ENCODE measurements at regions not wholly inside any gene's neighbourhood (a gene's known extent, or its start where the extent isn't known, plus 50 kb on each side); places are given as distances from the start of the nearest gene placed in this dataset.

- Histone ChIP-seq H2BK15ac (ENCODE audit: low read length) (no peak overlapping the region), H3K18ac (ENCODE audit: extremely low read depth, low read length) (no peak overlapping the region), H2BK5ac (ENCODE audit: low read depth, low read length) (no peak overlapping the region), H3K4me2 (ENCODE audit: insufficient read depth in 1 of 2, low read depth in 2 of 2, low read length in 2 of 2) (no peak overlapping the region), H4K20me1 (replicated peaks in 1 of 2; ENCODE audit: control insufficient read depth in 1 of 2, insufficient read depth in 2 of 2, low read length in 2 of 2) (no peaks in the 10 kb centered on the region), H3K23ac (ENCODE audit: insufficient read length) (no peak overlapping the region), H3K4ac (replicated peaks; ENCODE audit: insufficient read length, low read depth, low read length) (no peak overlapping the region), H3K79me2 (ENCODE audit: control insufficient read depth in 1 of 2, insufficient read depth in 2 of 2, low read length in 2 of 2) (no peaks in the 10 kb centered on the region), H3K27me3 (replicated peaks in 1 of 4; ENCODE audit: control insufficient read depth in 3 of 4, extremely low read depth in 1 of 4, insufficient read depth in 3 of 4, low read length in 3 of 4) (no peaks in the 10 kb centered on the region), H3K9ac (replicated peaks in 1 of 4; ENCODE audit: extremely low read depth in 1 of 4, low read depth in 3 of 4, low read length in 3 of 4) (no peak overlapping the region), H3K4me3 (ENCODE audit: extremely low read depth in 1 of 4, insufficient read depth in 2 of 4, low read depth in 3 of 4, low read length in 4 of 4) (no peak overlapping the region), H2AFZ (ENCODE audit: low read length) (no peak overlapping the region), H3K79me1 (ENCODE audit: low read depth, low read length) (no peaks in the 10 kb centered on the region), H2BK20ac (ENCODE audit: low read length) (no peak overlapping the region), H3K4me1 (replicated peaks in 1 of 4; ENCODE audit: control insufficient read depth in 3 of 4, insufficient read depth in 4 of 4, low read length in 3 of 4) (no peaks in the 10 kb centered on the region; a peak in 2 of 7 replicates), H3K9me3 (ENCODE audit: insufficient read depth in 2 of 2, low read depth in 1 of 2, low read length in 1 of 2) (no peaks in the 10 kb centered on the region), H2BK12ac (ENCODE audit: low read depth, low read length) (no peak overlapping the region), H3K23me2 (ENCODE audit: low read depth, low read length) (no peaks in the 10 kb centered on the region), H3K14ac (ENCODE audit: insufficient read length) (no peak overlapping the region), H4K5ac (ENCODE audit: insufficient read length, low read depth, low read length) (no peak overlapping the region), H3K56ac (replicated peaks; ENCODE audit: insufficient read length, low read depth, low read length) (no peak overlapping the region), H4K8ac (ENCODE audit: extremely low read depth, insufficient read depth, low read length) (no peak overlapping the region), H3K27ac (ENCODE audit: low read depth, low read length) (no peak overlapping the region), H3K36me3 (ENCODE audit: control insufficient read depth in 2 of 4, insufficient read depth in 4 of 4, low read length in 3 of 4) (no peaks in the 10 kb centered on the region), H2AK5ac (ENCODE audit: low read depth, low read length) (no peak overlapping the region), H2BK120ac (replicated peaks; ENCODE audit: low read depth, low read length) (no peak overlapping the region), H4K91ac (replicated peaks; ENCODE audit: insufficient read length, low read length) (no peak overlapping the region)
- TF ChIP-seq CTCF (IDR thresholded peaks at IDR 0.05; ENCODE audit: control extremely low read depth in 1 of 3, insufficient read depth in 1 of 3, low read depth in 1 of 3, low read length in 3 of 3) (no peak), SP4 (IDR thresholded peaks at IDR 0.05; ENCODE audit: low read length) (no peak), YY1 (IDR thresholded peaks at IDR 0.05; ENCODE audit: low read depth, low read length) (no peak), JUND (IDR thresholded peaks at IDR 0.05; ENCODE audit: low read length) (no peak), SUZ12 (IDR thresholded peaks at IDR 0.05; ENCODE audit: low read length) (no peak), ZNF274 (IDR thresholded peaks at IDR 0.05; ENCODE audit: borderline replicate concordance, extremely low read depth, low read length) (no peak), GTF2F1 (IDR thresholded peaks at IDR 0.05; ENCODE audit: borderline replicate concordance, low read depth, low read length) (no peak), TAF1 (IDR thresholded peaks at IDR 0.05; ENCODE audit: low read depth, low read length) (no peak), SIRT6 (IDR thresholded peaks at IDR 0.05; ENCODE audit: low read length) (no peak), CREB1 (IDR thresholded peaks at IDR 0.05) (no peak), BRCA1 (IDR thresholded peaks at IDR 0.05; ENCODE audit: low read depth, low read length) (no peak), HDAC6 (IDR thresholded peaks at IDR 0.05; ENCODE audit: low read depth, low read length) (no peak), SP2 (IDR thresholded peaks at IDR 0.05; ENCODE audit: low read length) (no peak), PHF8 (conservative IDR thresholded peaks at IDR 0.05; ENCODE audit: low read depth, low read length) (no peak), POLR2AphosphoS5 (IDR thresholded peaks at IDR 0.05; ENCODE audit: low read depth, low read length) (no peak)
- ChIA-PET POLR2A (ENCODE audit: partially characterized antibody) (no interaction called here), CTCF (ENCODE audit: partially characterized antibody) (interaction anchor here (0.7 to 1.8 kb wide), 4 partner anchors 33 to 143 kb away, joined by 3 to 5 read pairs (median 4); no protein-coding TSS in a partner anchor)
- DNase-seq (ENCODE audit: low read depth in 1 of 2, low spot score in 2 of 2) (no peak), FAIRE-seq (no peak)
- 91% methylated on average over 6 of the region's 6 CpGs; no CpG with 5 or more reads in 1 of the 2 experiments for WGBS, 2 experiments (ENCODE audit: extremely low coverage in 1 of 2, insufficient coverage in 1 of 2, insufficient read length in 1 of 2, insufficient replicate concordance in 2 of 2, low coverage in 1 of 2, low lambda C conversion rate in 2 of 2, missing lambda C conversion rate in 1 of 2)
Measured at GRCh38 chr15:70219966-70220365, 122.2 kb upstream of the TLE3 start.

All from H1 (cell line).